ENCODE measurements at regions not wholly inside any gene's neighbourhood (a gene's known extent, or its start where the extent isn't known, plus 50 kb on each side); places are given as distances from the start of the nearest gene placed in this dataset.

GRCh38 chr3:144034715-144035290 is 63.2 kb downstream of the DIPK2A start:
- Histone ChIP-seq H3K9me3 (ENCODE audit: control insufficient read depth, low read length) (no peaks in the 10 kb centered on the region), H3K4me1 (ENCODE audit: control insufficient read depth, insufficient read depth, low read length) (no peaks in the 10 kb centered on the region), H3K27me3 (ENCODE audit: control insufficient read depth, insufficient read depth, low read length, poor library complexity, severe bottlenecking) (no peaks in the 10 kb centered on the region), H3K9ac (ENCODE audit: extremely low read depth, low read length, poor library complexity, severe bottlenecking) (no peak overlapping the region), H3K27ac (ENCODE audit: low read depth, low read length) (no peak overlapping the region), H3K36me3 (ENCODE audit: control insufficient read depth, insufficient read depth, low read length) (no peaks in the 10 kb centered on the region), H3K4me3 (ENCODE audit: low read length) (no peak overlapping the region)
- no peak for DNase-seq
- H3K27me3 Mint-ChIP-seq (ENCODE audit: insufficient read depth): no peaks in the 10 kb centered on the region
- 94 to 100% methylated on average over 1 to 2 of the region's 2 CpGs for WGBS, 2 experiments (ENCODE audit: insufficient coverage in 1 of 2, insufficient read length in 1 of 2)
- H3K9me3 Mint-ChIP-seq: no peaks in the 10 kb centered on the region
- no peaks in the 10 kb centered on the region for H3K36me3 Mint-ChIP-seq (ENCODE audit: low read depth)
- H3K4me3 Mint-ChIP-seq: no peak overlapping the region
- H3K27ac Mint-ChIP-seq: no peak overlapping the region
- no peak for TF ChIP-seq CTCF (conservative IDR thresholded peaks at IDR 0.05)
- H3K4me1 Mint-ChIP-seq: no peaks in the 10 kb centered on the region

GRCh38 chr3:144036498-144036897 is 64.9 kb downstream of the DIPK2A start:
- H3K9ac ChIP-seq (ENCODE audit: extremely low read depth, low read length, poor library complexity, severe bottlenecking): no peak overlapping the region
- Mint-ChIP-seq H3K27ac (peak overlapping the region; percentile 14), H3K36me3 (ENCODE audit: low read depth) (no peaks in the 10 kb centered on the region), H3K9me3 (no peaks in the 10 kb centered on the region), H3K4me1 (no peaks in the 10 kb centered on the region), H3K27me3 (ENCODE audit: insufficient read depth) (no peaks in the 10 kb centered on the region), H3K4me3 (no peak overlapping the region)
- no peak overlapping the region for H3K4me3 ChIP-seq (ENCODE audit: low read length)
- 92% methylated on average over 1 of the region's 1 CpG; no CpG with 5 or more reads in 1 of the 2 experiments for WGBS, 2 experiments (ENCODE audit: insufficient coverage in 1 of 2, insufficient read length in 1 of 2)
- no peak for DNase-seq
- H3K36me3 ChIP-seq (ENCODE audit: control insufficient read depth, insufficient read depth, low read length): no peaks in the 10 kb centered on the region
- H3K27ac ChIP-seq (ENCODE audit: low read depth, low read length): no peak overlapping the region
- H3K4me1 ChIP-seq (ENCODE audit: control insufficient read depth, insufficient read depth, low read length): no peaks in the 10 kb centered on the region
- H3K27me3 ChIP-seq (ENCODE audit: control insufficient read depth, insufficient read depth, low read length, poor library complexity, severe bottlenecking): no peaks in the 10 kb centered on the region
- no peaks in the 10 kb centered on the region for H3K9me3 ChIP-seq (ENCODE audit: control insufficient read depth, low read length)
- no peak for TF ChIP-seq CTCF (conservative IDR thresholded peaks at IDR 0.05)

- Mint-ChIP-seq H3K4me3 (no peak overlapping the region), H3K36me3 (ENCODE audit: low read depth) (no peaks in the 10 kb centered on the region), H3K27me3 (ENCODE audit: insufficient read depth) (no peaks in the 10 kb centered on the region), H3K9me3 (no peaks in the 10 kb centered on the region), H3K27ac (no peak overlapping the region), H3K4me1 (no peaks in the 10 kb centered on the region)
- H3K4me3 ChIP-seq (ENCODE audit: low read length): no peak overlapping the region
- no peak overlapping the region for H3K9ac ChIP-seq (ENCODE audit: extremely low read depth, low read length, poor library complexity, severe bottlenecking)
- no peak for DNase-seq
- H3K27me3 ChIP-seq (ENCODE audit: control insufficient read depth, insufficient read depth, low read length, poor library complexity, severe bottlenecking): no peaks in the 10 kb centered on the region
- TF ChIP-seq CTCF (conservative IDR thresholded peaks at IDR 0.05): no peak
- no peaks in the 10 kb centered on the region for H3K9me3 ChIP-seq (ENCODE audit: control insufficient read depth, low read length)
- H3K36me3 ChIP-seq (ENCODE audit: control insufficient read depth, insufficient read depth, low read length): no peaks in the 10 kb centered on the region
- no peaks in the 10 kb centered on the region for H3K4me1 ChIP-seq (ENCODE audit: control insufficient read depth, insufficient read depth, low read length)
- no peak overlapping the region for H3K27ac ChIP-seq (ENCODE audit: low read depth, low read length)
Measured at GRCh38 chr3:144039661-144040060, 68.0 kb downstream of the DIPK2A start.
